Suprapubic skin (tissue), 4 donors: ENCODE measurements at regions not wholly inside any gene's neighbourhood (a gene's known extent, or its start where the extent isn't known, plus 50 kb on each side); places are given as distances from the start of the nearest gene placed in this dataset.

Experiments
- DNase-seq, 2 donors: peaks; one replicate each; pipeline ENCODE4 v3.0.0-alpha.2; 2019; ENCODE audit warnings: low spot score in 2 of 2
- H3K27ac ChIP-seq: fragments of 200-600 bp; sonication (generic); one replicate; pipeline ENCODE4 v1.5.1; 2019
- H3K27me3 ChIP-seq: fragments of 200-600 bp; sonication (generic); one replicate; pipeline ENCODE4 v1.5.1; 2019
- H3K36me3 ChIP-seq: fragments of 200-600 bp; sonication (generic); one replicate; pipeline ENCODE4 v1.5.1; 2019
- H3K4me1 ChIP-seq: fragments of 200-600 bp; sonication (generic); one replicate; pipeline ENCODE4 v1.5.1; 2019
- H3K4me3 ChIP-seq: fragments of 200-600 bp; sonication (generic); one replicate; pipeline ENCODE4 v1.5.1; 2019; ENCODE audit warnings: mild to moderate bottlenecking
- H3K9me3 ChIP-seq: fragments of 200-600 bp; sonication (generic); one replicate; pipeline ENCODE4 v1.5.1; 2019
- EP300 ChIP-seq: sonication (generic); formaldehyde crosslinking; IDR thresholded peaks from one replicate; pipeline ENCODE4 v1.6.1; 2017; ENCODE audit warnings: antibody characterized with exemption
- POLR2A ChIP-seq, 2 donors: fragments of 450-650 bp; IDR thresholded peaks; one replicate each; pipeline ENCODE4 v1.6.1; 2017; ENCODE audit warnings: antibody characterized with exemption in 2 of 2, mild to moderate bottlenecking in 2 of 2, moderate library complexity in 2 of 2
- POLR2AphosphoS5 ChIP-seq, 3 donors: sonication (generic); formaldehyde crosslinking; IDR thresholded peaks; one replicate each; pipeline ENCODE4 v1.6.1; 2017; ENCODE audit warnings: antibody characterized with exemption in 3 of 3
- WGBS: methylation state at CpG from one replicate; pipeline ENCODE4 v1.1.5; 2018; 5-methylcytosine and 5-hydroxymethylcytosine counted together
- TF ChIP-seq, protein P1 (sequence below), 2 donors: fragments of 200-600 bp in 1 of 2; fragments of 450-650 bp in 1 of 2; sonication (generic) in 1 of 2; IDR thresholded peaks; one replicate each; pipeline ENCODE4 v1.5.1; 2016 to 2019; ENCODE audit warnings: antibody characterized with exemption in 2 of 2, mild to moderate bottlenecking in 1 of 2, moderate library complexity in 1 of 2

DNA sequence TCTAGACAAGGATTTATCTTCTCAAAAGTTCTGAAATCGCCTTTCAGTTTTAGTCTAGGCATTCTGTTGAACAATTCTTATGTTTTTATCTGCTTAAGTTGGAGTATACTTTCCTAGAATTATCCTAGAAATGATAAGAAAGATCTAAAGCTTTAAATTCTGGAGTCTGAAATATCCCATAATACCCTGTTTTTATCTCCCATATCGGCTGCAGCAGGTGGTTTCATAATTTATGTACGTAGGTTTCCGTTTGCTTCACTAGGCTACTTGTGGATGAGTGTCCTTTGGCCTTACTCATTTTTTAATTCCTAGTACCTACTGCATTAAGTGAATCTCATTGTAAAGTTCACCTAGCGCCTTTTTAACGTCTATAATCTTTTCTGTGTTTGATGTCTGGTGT is 58.5 kb upstream of the MGAT5 start:
- TF ChIP-seq POLR2AphosphoS5 (IDR thresholded peaks at IDR 0.05) (no peak), POLR2A (IDR thresholded peaks at IDR 0.05) (no peak), EP300 (no peak)
- TF ChIP-seq, protein P1, sequence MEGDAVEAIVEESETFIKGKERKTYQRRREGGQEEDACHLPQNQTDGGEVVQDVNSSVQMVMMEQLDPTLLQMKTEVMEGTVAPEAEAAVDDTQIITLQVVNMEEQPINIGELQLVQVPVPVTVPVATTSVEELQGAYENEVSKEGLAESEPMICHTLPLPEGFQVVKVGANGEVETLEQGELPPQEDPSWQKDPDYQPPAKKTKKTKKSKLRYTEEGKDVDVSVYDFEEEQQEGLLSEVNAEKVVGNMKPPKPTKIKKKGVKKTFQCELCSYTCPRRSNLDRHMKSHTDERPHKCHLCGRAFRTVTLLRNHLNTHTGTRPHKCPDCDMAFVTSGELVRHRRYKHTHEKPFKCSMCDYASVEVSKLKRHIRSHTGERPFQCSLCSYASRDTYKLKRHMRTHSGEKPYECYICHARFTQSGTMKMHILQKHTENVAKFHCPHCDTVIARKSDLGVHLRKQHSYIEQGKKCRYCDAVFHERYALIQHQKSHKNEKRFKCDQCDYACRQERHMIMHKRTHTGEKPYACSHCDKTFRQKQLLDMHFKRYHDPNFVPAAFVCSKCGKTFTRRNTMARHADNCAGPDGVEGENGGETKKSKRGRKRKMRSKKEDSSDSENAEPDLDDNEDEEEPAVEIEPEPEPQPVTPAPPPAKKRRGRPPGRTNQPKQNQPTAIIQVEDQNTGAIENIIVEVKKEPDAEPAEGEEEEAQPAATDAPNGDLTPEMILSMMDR (IDR thresholded peaks at IDR 0.05), result no peak
- Histone ChIP-seq H3K4me1 (peaks cover 17% of the 10 kb centered on the region), H3K27ac (no peak overlapping the region), H3K4me3 (no peak overlapping the region), H3K9me3 (no peaks in the 10 kb centered on the region), H3K27me3 (no peaks in the 10 kb centered on the region), H3K36me3 (no peaks in the 10 kb centered on the region)
- DNase-seq, result no peak
- 93% methylated on average over 6 of the region's 6 CpGs for WGBS

DNA sequence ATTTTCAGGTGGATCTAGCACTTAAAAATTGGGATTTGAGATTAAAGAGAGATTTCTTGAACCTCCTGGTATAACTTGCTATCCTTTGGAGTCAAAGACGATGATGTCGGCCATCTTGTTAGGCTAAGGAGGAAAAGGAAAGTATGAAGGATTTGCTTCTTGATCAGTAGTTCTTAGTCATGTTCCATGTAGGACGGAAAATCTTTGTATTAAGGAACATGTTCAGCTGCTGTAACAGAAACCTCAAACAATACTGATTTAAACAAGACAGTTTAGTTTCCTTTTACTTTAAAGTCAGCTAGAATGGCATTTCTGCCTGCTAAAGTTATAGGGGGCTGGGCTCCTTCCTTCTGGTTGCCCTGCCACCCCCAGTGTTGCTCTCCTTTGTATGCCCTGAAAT is 56.4 kb upstream of the MGAT5 start:
- WGBS, result 96% methylated on average over 3 of the region's 3 CpGs
- DNase-seq, result no peak
- Histone ChIP-seq H3K27ac (no peak overlapping the region), H3K9me3 (no peaks in the 10 kb centered on the region), H3K27me3 (no peaks in the 10 kb centered on the region), H3K4me1 (peaks cover 20% of the 10 kb centered on the region), H3K4me3 (no peak overlapping the region), H3K36me3 (no peaks in the 10 kb centered on the region)
- TF ChIP-seq POLR2A (IDR thresholded peaks at IDR 0.05) (no peak), EP300 (no peak), POLR2AphosphoS5 (IDR thresholded peaks at IDR 0.05) (no peak)
- TF ChIP-seq, protein P1 (IDR thresholded peaks at IDR 0.05), result no peak

DNA sequence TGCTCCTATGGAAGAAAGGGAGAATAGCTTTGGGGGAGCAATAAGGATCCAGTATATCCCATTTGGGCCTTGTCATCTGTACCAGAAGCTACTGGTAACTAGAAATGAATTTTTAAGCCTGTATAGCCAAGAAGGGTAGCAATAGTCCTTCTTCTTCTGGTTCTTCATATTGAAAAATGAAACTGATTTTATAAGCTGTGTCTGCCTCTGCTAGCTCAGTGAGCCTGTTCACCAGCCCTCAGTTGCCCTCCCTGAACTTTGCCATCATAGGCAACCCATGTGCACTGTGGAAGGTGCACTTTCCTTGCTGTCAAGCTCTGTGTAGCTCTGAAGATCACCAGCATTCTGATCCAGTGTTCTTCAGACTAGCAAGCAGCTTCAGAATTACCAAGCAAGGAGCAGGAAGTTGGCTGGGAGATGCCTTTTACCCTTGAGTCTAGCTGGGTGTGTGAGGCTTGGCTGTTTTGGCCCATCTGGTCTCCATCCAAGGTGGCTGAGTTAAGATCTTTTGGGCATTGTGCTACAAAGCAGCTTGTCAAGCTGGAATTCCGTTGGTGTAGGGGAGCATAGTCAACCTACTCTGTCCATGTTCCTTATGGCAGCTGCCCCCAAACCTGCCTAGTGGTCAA is 55.8 kb upstream of the MGAT5 start:
- peaks cover 25% of the 10 kb centered on the region for H3K4me1 ChIP-seq
- H3K9me3 ChIP-seq, result no peaks in the 10 kb centered on the region
- TF ChIP-seq, protein P1 (IDR thresholded peaks at IDR 0.05), result no peak
- WGBS, result 60% methylated on average over 1 of the region's 1 CpG
- H3K36me3 ChIP-seq, result no peaks in the 10 kb centered on the region
- no peak overlapping the region for H3K27ac ChIP-seq
- no peak for DNase-seq
- H3K4me3 ChIP-seq, result no peak overlapping the region
- no peaks in the 10 kb centered on the region for H3K27me3 ChIP-seq

DNA sequence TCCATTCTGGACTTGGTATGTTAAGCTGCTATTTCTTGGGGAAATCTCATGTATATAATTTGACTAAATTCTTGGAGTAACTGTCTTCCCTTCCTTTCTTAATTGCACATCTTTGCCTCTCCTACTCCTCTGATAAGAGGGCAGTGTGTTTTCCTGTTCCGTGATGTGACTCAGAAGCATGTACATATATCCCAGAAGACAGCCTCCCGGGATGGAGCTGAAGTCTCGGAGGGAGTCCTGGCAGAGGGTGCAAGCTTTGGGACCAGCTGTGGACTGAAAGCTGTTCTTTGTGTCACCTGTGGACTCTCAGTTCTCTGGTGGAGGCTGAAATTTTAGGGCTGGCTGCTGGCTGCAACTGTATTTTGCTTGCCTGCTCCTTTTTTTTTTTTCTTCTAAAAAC is 54.7 kb upstream of the MGAT5 start:
- Histone ChIP-seq H3K4me3 (no peak overlapping the region), H3K4me1 (peaks cover 25% of the 10 kb centered on the region), H3K27ac (no peak overlapping the region), H3K36me3 (no peaks in the 10 kb centered on the region), H3K27me3 (no peaks in the 10 kb centered on the region), H3K9me3 (no peaks in the 10 kb centered on the region)
- 92% methylated on average over 3 of the region's 3 CpGs for WGBS
- TF ChIP-seq, protein P1 (IDR thresholded peaks at IDR 0.05), result no peak
- TF ChIP-seq POLR2A (IDR thresholded peaks at IDR 0.05) (no peak), EP300 (no peak), POLR2AphosphoS5 (IDR thresholded peaks at IDR 0.05) (no peak)
- DNase-seq, result no peak

DNA sequence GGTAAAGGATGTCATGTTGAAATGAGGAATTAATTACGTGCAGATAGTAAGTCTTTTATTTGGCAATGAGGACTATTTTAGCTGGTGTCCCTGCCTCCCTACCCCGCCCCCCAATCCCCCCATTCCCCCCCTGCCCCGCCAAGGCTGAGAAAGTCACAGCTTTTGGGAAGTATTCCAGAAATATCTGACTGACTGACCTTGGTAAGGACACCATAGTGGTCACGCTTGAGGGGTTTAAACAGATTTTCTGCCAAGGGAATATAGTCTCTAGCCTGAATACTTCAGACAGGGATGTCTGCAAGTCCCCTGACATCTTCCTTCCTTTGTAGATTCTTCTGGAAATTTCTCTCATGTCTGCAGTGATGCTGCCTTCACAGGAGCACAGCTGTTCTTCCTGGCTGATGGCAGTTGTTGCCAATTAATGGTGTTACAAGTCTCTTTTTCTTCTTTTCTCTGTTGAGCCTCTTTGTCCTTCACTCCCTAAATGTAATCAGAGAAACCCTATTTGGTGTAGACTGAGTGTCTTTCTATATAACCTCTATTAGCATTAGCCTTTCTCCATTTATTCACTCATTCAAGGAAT is 53.7 kb upstream of the MGAT5 start:
- no peak for DNase-seq
- 80% methylated on average over 4 of the region's 4 CpGs for WGBS
- H3K4me1 ChIP-seq, result peaks cover 25% of the 10 kb centered on the region

More for the DNA sequence above, 53.7 kb upstream of the MGAT5 start:
- TF ChIP-seq, protein P1 (IDR thresholded peaks at IDR 0.05), result no peak
- TF ChIP-seq POLR2A (IDR thresholded peaks at IDR 0.05) (no peak), EP300 (no peak), POLR2AphosphoS5 (IDR thresholded peaks at IDR 0.05) (no peak)
- H3K36me3 ChIP-seq, result no peaks in the 10 kb centered on the region
- no peaks in the 10 kb centered on the region for H3K9me3 ChIP-seq
- no peak overlapping the region for H3K27ac ChIP-seq
- no peak overlapping the region for H3K4me3 ChIP-seq
- H3K27me3 ChIP-seq, result no peaks in the 10 kb centered on the region
